NCI-H1105 (cell line): ENCODE measurements at regions not wholly inside any gene's neighbourhood (a gene's known extent, or its start where the extent isn't known, plus 50 kb on each side); places are given as distances from the start of the nearest gene placed in this dataset.

Source experiments
- DNase-seq: peaks from one replicate; lab custom pipeline; 2025; lab: John Stamatoyannopoulos, UW

- DNase-seq: no peak
Measured at GRCh38 chr15:69793781-69794451, 303.8 kb downstream of the TLE3 start.

- no peak for DNase-seq
Measured at GRCh38 chr15:69794645-69795469, 302.9 kb downstream of the TLE3 start.

GRCh38 chr15:69795601-69796000, 302.1 kb downstream of the TLE3 start:
- no peak for DNase-seq

- no peak for DNase-seq
Measured at GRCh38 chr15:69797051-69797595, 300.6 kb downstream of the TLE3 start.

- DNase-seq: no peak
Measured at GRCh38 chr15:69797615-69798014, 300.1 kb downstream of the TLE3 start.

- DNase-seq: no peak
Measured at GRCh38 chr15:69798481-69799250, 299.1 kb downstream of the TLE3 start.

GRCh38 chr15:69801144-69801543, 296.6 kb downstream of the TLE3 start:
- DNase-seq: no peak

- no peak for DNase-seq
Measured at GRCh38 chr15:69802432-69802831, 295.3 kb downstream of the TLE3 start.

GRCh38 chr15:69804786-69805185, 292.9 kb downstream of the TLE3 start:
- DNase-seq: no peak

- DNase-seq: no peak
Measured at GRCh38 chr15:69805248-69805953, 292.3 kb downstream of the TLE3 start.

GRCh38 chr15:69806287-69806915, 291.3 kb downstream of the TLE3 start:
- no peak for DNase-seq

- no peak for DNase-seq
Measured at GRCh38 chr15:69807721-69808120, 290.0 kb downstream of the TLE3 start.

- no peak for DNase-seq
Measured at GRCh38 chr15:69808756-69809155, 289.0 kb downstream of the TLE3 start.

GRCh38 chr15:69809421-69809820, 288.3 kb downstream of the TLE3 start:
- DNase-seq: no peak

GRCh38 chr15:69810431-69811354, 287.0 kb downstream of the TLE3 start:
- DNase-seq: no peak

- no peak for DNase-seq
Measured at GRCh38 chr15:69812861-69813261, 284.9 kb downstream of the TLE3 start.

- no peak for DNase-seq
Measured at GRCh38 chr15:69813881-69814280, 283.8 kb downstream of the TLE3 start.

GRCh38 chr15:69814932-69815331, 282.8 kb downstream of the TLE3 start:
- DNase-seq: no peak

GRCh38 chr15:69815793-69816192, 281.9 kb downstream of the TLE3 start:
- no peak for DNase-seq

- DNase-seq: no peak
Measured at GRCh38 chr15:69816522-69816921, 281.2 kb downstream of the TLE3 start.
